Activated CD4-positive, alpha-beta T cell treated with anti-CD3 and anti-CD28 coated beads for 24 hours (primary cell): ENCODE measurements at regions not wholly inside any gene's neighbourhood (a gene's known extent, or its start where the extent isn't known, plus 50 kb on each side); places are given as distances from the start of the nearest gene placed in this dataset.

Experiments used
- DNase-seq, 2 donors: peaks; one replicate each; pipeline ENCODE4 v3.0.0-alpha.2; 2020; ENCODE audit warnings: low read depth in 2 of 2

- DNase-seq, result no peak
These were observed 177.2 kb upstream of the TUT7 start for GRCh38 chr9:86531273-86531970.

GRCh38 chr9:86529496-86530275 is 175.5 kb upstream of the TUT7 start:
- DNase-seq, result no peak

GRCh38 chr9:86526021-86526420 is 171.8 kb upstream of the TUT7 start:
- no peak for DNase-seq

GRCh38 chr9:86525182-86525581 is 171.0 kb upstream of the TUT7 start:
- no peak for DNase-seq

- no peak for DNase-seq
These were observed 167.8 kb upstream of the TUT7 start for GRCh38 chr9:86521977-86522376.

GRCh38 chr9:86521322-86521721 is 167.1 kb upstream of the TUT7 start:
- DNase-seq, result no peak

GRCh38 chr9:86519066-86519615 is 164.9 kb upstream of the TUT7 start:
- no peak for DNase-seq

- no peak for DNase-seq
These were observed 163.3 kb upstream of the TUT7 start for GRCh38 chr9:86517475-86517874.

- DNase-seq, result no peak
These were observed 162.4 kb upstream of the TUT7 start for GRCh38 chr9:86516564-86516963.

GRCh38 chr9:86515221-86515620 is 161.0 kb upstream of the TUT7 start:
- DNase-seq, result no peak

GRCh38 chr9:86513429-86513828 is 159.2 kb upstream of the TUT7 start:
- no peak for DNase-seq

GRCh38 chr9:86512929-86513328 is 158.7 kb upstream of the TUT7 start:
- no peak for DNase-seq

GRCh38 chr9:86511614-86512360 is 157.6 kb upstream of the TUT7 start:
- DNase-seq, result no peak

GRCh38 chr9:86508208-86508903 is 154.1 kb upstream of the TUT7 start:
- DNase-seq, result no peak

- no peak for DNase-seq
These were observed 153.0 kb upstream of the TUT7 start for GRCh38 chr9:86507212-86507630.

GRCh38 chr9:86503942-86504341 is 149.7 kb upstream of the TUT7 start:
- no peak for DNase-seq

GRCh38 chr9:86503314-86503713 is 149.1 kb upstream of the TUT7 start:
- no peak for DNase-seq

- no peak for DNase-seq
These were observed 146.6 kb upstream of the TUT7 start for GRCh38 chr9:86500667-86501435.

GRCh38 chr9:86500031-86500430 is 145.8 kb upstream of the TUT7 start:
- no peak for DNase-seq

GRCh38 chr9:86494644-86495111 is 140.5 kb upstream of the TUT7 start:
- DNase-seq, result no peak
